Motor neuron (in vitro differentiated cells): ENCODE measurements at regions not wholly inside any gene's neighbourhood (a gene's known extent, or its start where the extent isn't known, plus 50 kb on each side); places are given as distances from the start of the nearest gene placed in this dataset.

Source experiments
- ATAC-seq, 8 experiments: fragments of 200-7000 bp; cut with Tn5 transposase; replicated peaks in 6 of 8; 2 replicates each; pipeline ENCODE4 v1.8.0; 2021; ENCODE audit warnings: mild to moderate bottlenecking in 8 of 8, moderate library complexity in 8 of 8
- H3K27ac ChIP-seq, 2 donors: fragments of 250-450 bp; sonication (Bioruptor Pico); 2 replicates each; pipeline ENCODE4 v1.9.0; 2021; ENCODE audit warnings: antibody characterized with exemption in 2 of 2, mild to moderate bottlenecking in 2 of 2, moderate library complexity in 1 of 2
- H3K4me1 ChIP-seq, 2 donors: fragments of 250-450 bp; sonication (Bioruptor Pico); replicated peaks in 1 of 2; 2 replicates each; pipeline ENCODE4 v1.6.1; 2021; ENCODE audit warnings: antibody characterized with exemption in 2 of 2, mild to moderate bottlenecking in 2 of 2, moderate library complexity in 1 of 2
- H3K4me3 ChIP-seq, 5 donors: fragments of 250-450 bp; sonication (Bioruptor Pico); 2 replicates each; pipeline ENCODE4 v1.9.0; 2021; ENCODE audit warnings: antibody characterized with exemption in 5 of 5, mild to moderate bottlenecking in 5 of 5, moderate library complexity in 4 of 5
- WGBS, 10 experiments: fragments of 450-650 bp; shearing (Covaris generic); methylation state at CpG; one replicate each; pipeline ENCODE4 v1.0.0; 2022; 5-methylcytosine and 5-hydroxymethylcytosine counted together
- in situ Hi-C, 9 experiments: fragments of 400-800 bp; cut with MboI; loops; one replicate each; pipeline ENCODE4 v1.15.0; 2021; ENCODE audit warnings: low sequenced_read_pairs in 9 of 9, low pct_unique_long_range_greater_than_20kb in 2 of 9; ENCODE audit not compliant: unreplicated experiment in 9 of 9

DNA sequence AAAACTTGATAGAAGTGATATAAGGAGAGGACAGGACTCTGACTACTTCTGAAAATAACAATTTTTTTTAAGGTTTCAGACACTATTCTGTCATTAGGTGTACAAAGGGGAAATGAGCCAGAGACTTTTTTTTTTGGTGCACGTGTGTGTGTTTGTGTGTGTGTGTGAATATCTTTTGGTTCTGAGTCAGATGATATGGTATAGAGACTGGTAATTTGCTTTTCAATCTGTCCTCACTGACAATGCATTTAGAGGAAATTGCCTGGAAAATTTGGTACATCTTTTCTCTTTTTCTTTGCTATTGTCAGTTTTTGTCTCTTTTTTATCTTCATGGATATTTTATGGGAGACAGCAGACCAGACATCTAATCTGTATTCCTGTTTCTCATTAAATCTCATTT is 59.3 kb downstream of the DDIT4L start:
- peaks cover 0 to 3% of the 10 kb centered on the region in 2 donors for H3K4me1 ChIP-seq
- in situ Hi-C loops: no loop called here
- peak in 2 of 8 experiments; percentile 46 to 53 for ATAC-seq
- no peak overlapping the region for H3K4me3 ChIP-seq
- H3K27ac ChIP-seq: no peak overlapping the region
- WGBS, 10 experiments: 0 to 91% (median 26%) methylated on average over 1 of the region's 1 CpG; no CpG with 5 or more reads in 2 of the 10 experiments

DNA sequence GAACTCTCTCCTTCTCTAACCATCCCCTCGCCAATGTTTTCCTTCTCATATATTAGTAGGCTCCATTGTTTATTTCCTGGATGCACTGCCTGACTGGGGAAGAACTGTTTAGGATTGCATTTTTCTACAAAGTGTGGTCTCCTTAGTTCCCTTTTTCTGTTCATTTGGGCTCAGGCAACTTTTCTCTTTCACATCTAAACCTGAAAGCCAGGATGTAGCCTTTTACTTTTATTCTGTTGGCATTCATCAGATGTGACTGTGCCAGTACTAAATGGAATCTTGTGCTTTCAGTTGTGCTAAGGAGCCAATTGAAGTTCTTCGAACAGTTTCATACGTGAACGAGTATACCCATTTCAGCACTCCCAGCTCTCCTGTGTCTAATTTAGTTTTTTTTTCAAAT is 59.8 kb downstream of the DDIT4L start:
- in situ Hi-C loops: no loop called here
- no peak overlapping the region for H3K4me3 ChIP-seq
- H3K27ac ChIP-seq: no peak overlapping the region
- ATAC-seq: no peak
- H3K4me1 ChIP-seq: peaks cover 0 to 3% of the 10 kb centered on the region in 2 donors
- 47 to 93% (median 89%) methylated on average over 1 to 4 of the region's 4 CpGs for WGBS, 10 experiments

DNA sequence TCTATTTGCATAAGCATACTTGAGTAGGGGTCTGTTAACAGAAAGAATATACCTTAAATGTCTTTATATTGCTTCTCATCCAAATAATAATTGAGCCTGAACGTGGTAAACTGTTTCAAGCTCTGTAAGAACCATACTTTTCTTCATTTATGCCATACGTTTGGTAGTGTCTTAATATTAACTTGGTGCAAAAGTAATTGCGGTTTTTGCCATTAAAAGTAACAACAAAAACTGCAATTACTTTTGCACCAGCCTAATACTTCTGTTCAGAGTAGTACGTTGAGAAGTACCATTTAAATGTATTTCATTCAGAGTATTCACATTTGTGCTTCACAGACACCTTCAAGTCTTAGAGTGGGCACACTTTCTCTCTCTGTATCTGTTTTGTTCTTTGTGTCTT is 60.5 kb downstream of the DDIT4L start:
- in situ Hi-C loops: no loop called here
- Histone ChIP-seq H3K27ac (no peak overlapping the region), H3K4me1 (peaks cover 0 to 3% of the 10 kb centered on the region in 2 donors), H3K4me3 (no peak overlapping the region)
- no peak for ATAC-seq
- 28 to 100% (median 57%) methylated on average over 2 to 4 of the region's 4 CpGs for WGBS, 10 experiments

DNA sequence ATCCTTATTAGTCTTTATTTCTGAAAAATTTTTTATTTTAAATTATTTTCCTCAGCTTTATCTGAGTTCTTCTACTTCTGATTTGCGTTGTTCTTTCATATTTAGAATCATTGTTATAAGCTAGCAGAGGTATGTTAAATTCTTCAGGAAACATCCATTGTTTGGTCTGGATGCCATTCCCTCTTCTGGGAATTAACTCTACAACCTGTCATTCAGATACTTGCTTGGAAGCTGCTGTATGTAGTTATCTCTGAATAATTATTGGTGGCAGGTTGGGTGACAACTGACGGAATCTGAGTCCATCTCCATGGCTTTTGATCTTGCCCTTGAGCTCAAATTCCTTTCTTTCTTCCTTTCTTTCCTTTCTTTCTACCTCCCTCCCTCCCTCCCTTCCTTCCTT is 61.9 kb downstream of the DDIT4L start:
- in situ Hi-C loops: no loop called here
- Histone ChIP-seq H3K4me1 (peaks cover 0 to 3% of the 10 kb centered on the region in 2 donors), H3K4me3 (no peak overlapping the region), H3K27ac (no peak overlapping the region)
- ATAC-seq: no peak
- 44 to 100% (median 81%) methylated on average over 1 to 2 of the region's 2 CpGs for WGBS, 10 experiments

DNA sequence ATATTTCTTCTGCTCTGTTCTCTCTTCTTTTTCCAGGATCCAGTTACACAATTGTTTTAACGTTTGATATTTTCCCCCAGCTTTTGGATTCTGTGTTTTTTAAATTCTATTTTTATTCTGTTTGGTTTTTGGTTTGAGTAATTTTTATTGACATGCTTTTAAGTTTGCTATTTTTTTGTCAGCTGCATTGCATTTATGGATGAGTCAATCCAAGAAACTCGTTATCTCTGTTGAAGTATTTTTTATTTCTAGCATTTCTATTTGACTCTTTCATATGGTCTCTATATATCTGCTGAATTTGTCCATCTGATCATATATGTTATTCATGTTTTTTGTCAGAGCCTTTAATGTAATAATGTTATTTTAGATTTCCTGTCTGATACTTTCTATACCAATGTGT is 65.6 kb downstream of the DDIT4L start:
- no peaks in the 10 kb centered on the region for H3K4me1 ChIP-seq
- no peak for ATAC-seq
- no peak overlapping the region for H3K27ac ChIP-seq
- in situ Hi-C loops: no loop called here
- H3K4me3 ChIP-seq: no peak overlapping the region
- WGBS, 10 experiments: 0 to 70% (median 42%) methylated on average over 2 of the region's 2 CpGs

DNA sequence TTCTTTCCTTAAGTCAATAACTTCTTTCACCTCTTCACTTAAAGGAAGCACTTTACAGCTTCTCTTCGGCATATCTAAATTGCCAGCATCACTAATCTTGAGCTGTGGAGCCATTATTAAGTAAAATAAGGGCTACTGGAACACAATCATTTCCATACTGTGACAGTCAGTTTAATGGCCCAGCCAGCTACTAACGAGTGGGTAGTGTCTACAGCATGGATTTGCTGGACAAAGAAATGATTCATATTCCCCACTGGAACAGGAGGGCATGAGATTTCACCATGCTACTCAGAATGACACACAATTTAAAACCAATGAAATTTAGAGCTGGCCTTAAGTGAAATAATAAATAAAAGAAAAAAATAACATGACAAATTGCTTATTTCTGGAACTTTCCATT is 72.1 kb downstream of the DDIT4L start:
- Histone ChIP-seq H3K4me1 (peaks cover 0 to 10% of the 10 kb centered on the region in 2 donors), H3K4me3 (no peak overlapping the region), H3K27ac (no peak overlapping the region)
- ATAC-seq: peak in 5 of 8 experiments; percentile 56 to 94 (median 72)
- WGBS, 10 experiments: 13 to 47% (median 17%) methylated on average over 1 to 2 of the region's 2 CpGs; no CpG with 5 or more reads in 4 of the 10 experiments
- in situ Hi-C loops: no loop called here

DNA sequence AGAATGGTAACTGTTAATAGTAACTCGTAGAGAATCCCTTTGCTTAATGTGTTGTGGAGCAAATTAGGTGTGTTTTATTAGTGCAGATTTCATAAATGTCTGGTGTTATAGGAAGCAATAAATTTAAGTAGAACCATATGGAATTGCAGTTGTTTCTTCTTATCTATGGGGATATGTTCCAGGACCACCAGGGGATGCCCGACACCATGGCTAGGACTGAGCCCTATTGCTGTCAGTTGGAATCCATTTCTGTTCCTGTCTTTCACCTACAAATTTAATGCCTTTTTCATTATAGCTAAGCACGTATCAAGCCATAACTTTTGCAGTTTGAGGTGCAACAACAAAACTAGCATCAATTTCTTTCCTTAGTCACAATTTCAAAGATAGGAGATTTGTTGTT is 72.5 kb downstream of the DDIT4L start:
- Histone ChIP-seq H3K27ac (no peak overlapping the region), H3K4me3 (no peak overlapping the region), H3K4me1 (peaks cover 0 to 10% of the 10 kb centered on the region in 2 donors)
- ATAC-seq: peak in 5 of 8 experiments; percentile 42 to 78 (median 49)
- in situ Hi-C loops: no loop called here
- WGBS, 10 experiments: 22 to 93% (median 62%) methylated on average over 1 to 3 of the region's 3 CpGs; no CpG with 5 or more reads in 1 of the 10 experiments

DNA sequence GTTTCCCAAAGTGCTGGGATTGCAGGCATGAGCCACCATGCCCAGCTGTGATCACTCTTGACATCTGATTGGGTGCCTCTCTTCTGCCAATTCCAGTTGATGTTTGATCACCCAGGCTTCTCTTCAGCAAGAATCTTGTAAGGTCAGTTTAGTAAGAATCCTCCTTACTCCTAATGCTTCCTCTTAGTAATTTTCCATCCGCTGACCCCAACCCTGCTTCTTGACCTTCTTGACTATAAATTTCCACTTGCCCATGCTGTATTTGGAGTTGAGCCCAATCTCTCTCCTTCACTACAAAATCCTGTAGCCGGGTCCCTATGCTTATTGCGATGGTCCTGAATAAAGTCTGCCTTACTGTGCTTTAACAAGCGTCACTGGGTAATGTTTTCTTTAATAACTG is 75.4 kb downstream of the DDIT4L start:
- ATAC-seq: no peak
- H3K27ac ChIP-seq: no peak overlapping the region
- H3K4me1 ChIP-seq: peaks cover 0 to 10% of the 10 kb centered on the region in 2 donors
- 60 to 100% (median 90%) methylated on average over 1 to 4 of the region's 4 CpGs for WGBS, 10 experiments
- H3K4me3 ChIP-seq: no peak overlapping the region
- in situ Hi-C loops: no loop called here

DNA sequence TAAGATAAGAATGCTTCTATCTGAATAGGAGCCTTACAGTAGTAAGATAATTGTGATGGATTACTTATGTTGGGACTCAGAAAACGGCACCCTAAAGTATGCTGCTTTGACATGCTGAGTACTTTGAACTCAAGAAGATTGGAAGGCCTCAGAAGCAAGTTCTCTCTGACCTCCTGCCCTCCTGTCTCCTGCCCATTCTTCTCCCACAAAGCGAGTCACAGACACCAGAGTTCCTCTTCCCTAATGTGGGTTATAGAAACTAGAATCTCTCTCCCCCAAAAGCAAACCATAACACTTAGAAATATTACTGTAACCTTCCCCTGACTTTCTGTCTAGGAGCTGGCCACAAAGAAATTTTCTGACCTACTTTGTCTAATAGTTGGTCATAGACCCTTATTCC is 76.5 kb downstream of the DDIT4L start:
- Histone ChIP-seq H3K4me3 (no peak overlapping the region), H3K4me1 (peaks cover 0 to 10% of the 10 kb centered on the region in 2 donors), H3K27ac (no peak overlapping the region)
- in situ Hi-C loops: no loop called here
- 0 to 89% (median 50%) methylated on average over 1 to 2 of the region's 2 CpGs; no CpG with 5 or more reads in 3 of the 10 experiments for WGBS, 10 experiments
- ATAC-seq: no peak

DNA sequence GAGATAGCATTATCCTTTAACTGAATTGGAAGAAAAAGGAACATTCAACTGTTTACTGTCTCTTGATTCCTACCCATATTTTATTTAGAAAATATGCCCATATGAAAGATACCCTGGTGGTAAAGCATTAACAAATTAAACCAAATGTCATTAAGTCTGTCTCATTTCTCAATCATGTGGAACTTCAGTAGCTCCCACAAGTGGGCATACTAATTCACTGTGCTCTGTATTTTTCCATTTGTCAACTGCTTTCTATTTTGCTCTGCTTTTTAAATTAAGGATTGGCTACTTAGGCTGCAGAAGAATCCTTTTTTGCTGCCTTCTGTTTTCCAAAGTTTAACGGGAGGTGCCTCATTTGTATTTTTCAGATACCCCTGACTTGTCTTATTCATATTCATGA is 77.2 kb downstream of the DDIT4L start:
- in situ Hi-C loops: no loop called here
- Histone ChIP-seq H3K27ac (no peak overlapping the region), H3K4me3 (no peak overlapping the region), H3K4me1 (peaks cover 0 to 6% of the 10 kb centered on the region in 2 donors)
- no peak for ATAC-seq
- WGBS, 10 experiments: 0 to 27% (median 10%) methylated on average over 1 of the region's 1 CpG; no CpG with 5 or more reads in 1 of the 10 experiments

DNA sequence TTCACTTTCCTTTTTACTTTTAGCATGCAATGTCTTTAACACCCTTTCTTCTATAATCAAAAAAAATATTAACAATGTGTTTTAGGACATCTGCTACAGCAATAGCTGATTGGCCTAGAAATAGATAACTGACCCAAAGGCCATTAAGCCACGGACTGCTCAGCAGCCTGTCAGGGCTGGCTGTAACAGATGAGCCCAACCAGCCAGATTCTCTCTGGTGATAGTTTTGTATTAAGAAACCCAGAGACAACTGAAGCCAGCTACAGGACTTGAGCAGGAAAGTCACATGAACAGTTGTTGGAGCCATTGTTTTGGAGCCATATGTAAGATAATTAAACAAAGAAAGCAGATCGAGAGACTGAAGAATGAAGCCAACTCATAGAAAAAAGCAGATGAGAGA is 80.3 kb downstream of the DDIT4L start:
- WGBS, 10 experiments: 0 to 75% (median 42%) methylated on average over 1 to 2 of the region's 2 CpGs; no CpG with 5 or more reads in 2 of the 10 experiments

DNA sequence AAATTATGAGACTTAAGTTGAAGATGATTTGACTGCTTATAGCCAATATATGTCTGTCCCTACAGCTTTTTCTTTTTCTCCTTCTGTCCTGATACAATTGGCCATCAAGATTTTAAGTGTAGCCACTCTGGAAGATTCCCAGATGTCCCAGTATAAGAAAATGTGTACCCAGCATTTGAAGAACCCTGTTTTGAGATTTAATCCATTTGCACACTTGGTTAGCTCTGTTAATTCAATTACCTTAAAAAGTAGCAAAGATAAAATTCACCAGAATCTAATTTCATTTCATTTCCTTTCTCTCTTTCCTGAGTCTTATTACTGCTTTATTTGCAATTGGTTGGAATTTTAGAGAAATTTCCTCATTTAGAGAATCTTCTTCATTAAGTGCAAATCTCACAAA is 81.4 kb downstream of the DDIT4L start:
- Histone ChIP-seq H3K4me1 (no peaks in the 10 kb centered on the region), H3K4me3 (no peak overlapping the region), H3K27ac (no peak overlapping the region)
- no peak for ATAC-seq
- in situ Hi-C loops: no loop called here

More for the DNA sequence above, 80.3 kb downstream of the DDIT4L start:
- H3K4me3 ChIP-seq: no peak overlapping the region
- no peak overlapping the region for H3K27ac ChIP-seq
- in situ Hi-C loops: no loop called here
- ATAC-seq: no peak
- no peaks in the 10 kb centered on the region for H3K4me1 ChIP-seq

DNA sequence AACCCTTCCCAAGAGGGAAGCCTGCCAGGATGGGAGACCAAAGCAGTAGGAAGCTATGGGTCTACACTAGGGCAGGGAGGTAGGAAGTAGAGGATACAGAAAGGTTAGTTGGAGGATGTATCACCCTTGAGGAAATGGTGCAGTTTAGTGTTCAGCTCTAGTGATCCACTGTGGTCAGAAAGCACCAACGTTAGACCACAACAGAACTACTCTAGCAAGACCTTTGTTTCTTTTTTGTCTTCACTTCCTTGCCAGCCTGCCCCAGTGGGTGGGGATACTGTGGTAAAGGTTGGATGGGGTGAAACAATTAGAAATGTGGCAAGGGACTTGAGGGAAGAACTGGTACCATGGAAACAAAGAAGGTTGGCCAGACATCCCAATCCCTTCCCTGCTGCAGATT is 83.3 kb downstream of the DDIT4L start:
- H3K4me3 ChIP-seq: no peak overlapping the region
- in situ Hi-C loops: no loop called here
- H3K4me1 ChIP-seq: no peaks in the 10 kb centered on the region

DNA sequence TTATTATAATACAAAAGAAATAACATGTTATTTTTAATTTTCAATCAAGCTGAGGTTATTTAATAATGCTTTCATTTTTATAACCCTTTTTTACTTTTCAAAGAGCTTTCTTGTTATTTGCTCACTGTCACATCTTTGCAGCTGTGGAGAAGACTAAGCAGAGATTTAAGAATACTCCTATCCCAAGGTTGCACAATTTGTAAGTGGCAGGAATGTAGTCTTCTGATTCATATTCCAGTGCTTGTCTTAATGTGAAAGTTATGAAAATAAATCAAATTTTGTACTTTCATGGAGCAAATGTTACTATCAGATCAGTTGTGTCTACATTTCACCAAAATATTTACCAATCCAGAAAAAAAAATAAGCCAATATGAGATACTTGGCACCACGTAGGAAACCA is 86.6 kb downstream of the DDIT4L start:
- H3K4me3 ChIP-seq: no peak overlapping the region
- no peak for ATAC-seq
- WGBS, 10 experiments: 20 to 83% (median 57%) methylated on average over 1 of the region's 1 CpG; no CpG with 5 or more reads in 3 of the 10 experiments
- H3K4me1 ChIP-seq: no peaks in the 10 kb centered on the region
- in situ Hi-C loops: no loop called here
- H3K27ac ChIP-seq: no peak overlapping the region

More for the DNA sequence above, 83.3 kb downstream of the DDIT4L start:
- ATAC-seq: no peak
- no peak overlapping the region for H3K27ac ChIP-seq
- 0 to 100% (median 40%) methylated on average over 1 of the region's 1 CpG; no CpG with 5 or more reads in 5 of the 10 experiments for WGBS, 10 experiments
